ENCODE measurements at regions not wholly inside any gene's neighbourhood (a gene's known extent, or its start where the extent isn't known, plus 50 kb on each side); places are given as distances from the start of the nearest gene placed in this dataset.

DNA sequence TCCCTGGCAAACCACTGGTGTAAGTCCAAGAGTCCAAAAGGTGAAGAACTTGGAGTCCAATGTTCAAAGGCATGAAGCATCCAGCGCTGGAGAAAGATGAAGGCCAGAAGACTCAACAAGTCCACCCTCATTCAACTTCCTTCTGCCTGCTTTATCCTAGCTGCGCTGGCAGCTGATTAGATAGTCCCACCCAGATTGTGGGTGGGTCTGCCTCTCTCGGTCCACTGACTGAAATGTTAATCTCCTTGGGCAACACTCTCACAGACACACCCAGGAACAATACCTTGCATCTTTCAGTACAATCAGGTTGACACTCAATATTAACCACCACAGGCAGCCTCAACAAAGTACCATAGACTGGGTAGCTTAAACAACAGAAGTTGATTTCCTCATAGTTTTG, 245.9 kb upstream of the IGF1R start:
- TF ChIP-seq POLR2AphosphoS5 (IDR thresholded peaks at IDR 0.05) (no peak), POLR2A (IDR thresholded peaks at IDR 0.05) (no peak)

All from sigmoid colon (tissue), 4 donors.